ENCODE measurements at regions not wholly inside any gene's neighbourhood (a gene's known extent, or its start where the extent isn't known, plus 50 kb on each side); places are given as distances from the start of the nearest gene placed in this dataset.

- no peak overlapping the region for H4K8ac ChIP-seq (ENCODE audit: extremely low read depth, insufficient read depth, low read length)
- no peak overlapping the region for H2AK5ac ChIP-seq (ENCODE audit: low read depth, low read length)
- no peak overlapping the region for H4K5ac ChIP-seq (ENCODE audit: insufficient read length, low read depth, low read length)
- no peak overlapping the region for H2BK15ac ChIP-seq (ENCODE audit: low read length)
- H2BK12ac ChIP-seq (ENCODE audit: low read depth, low read length): 0 out of 2 replicates have a peak overlapping the region, but pooled peaks have one; percentile 17
- 0 out of 2 replicates have a peak overlapping the region, but pooled peaks have one; percentile 46 for H2AFZ ChIP-seq (ENCODE audit: low read length)
- H3K14ac ChIP-seq (ENCODE audit: insufficient read length): no peak overlapping the region
- H3K79me2 ChIP-seq (ENCODE audit: control insufficient read depth in 1 of 2, insufficient read depth in 2 of 2, low read length in 2 of 2): no peaks in the 10 kb centered on the region
- no peaks in the 10 kb centered on the region for H3K23me2 ChIP-seq (ENCODE audit: low read depth, low read length)
- WGBS, 2 experiments (ENCODE audit: extremely low coverage in 1 of 2, insufficient coverage in 1 of 2, insufficient read length in 1 of 2, insufficient replicate concordance in 2 of 2, low coverage in 1 of 2, low lambda C conversion rate in 2 of 2, missing lambda C conversion rate in 1 of 2): 81% methylated on average over 11 of the region's 11 CpGs; no CpG with 5 or more reads in 1 of the 2 experiments
- no peak overlapping the region for H3K4ac ChIP-seq (replicated peaks; ENCODE audit: insufficient read length, low read depth, low read length)
- DNase-seq (ENCODE audit: low read depth in 1 of 2, low spot score in 2 of 2): no peak
- H3K9me3 ChIP-seq (ENCODE audit: insufficient read depth in 2 of 2, low read depth in 1 of 2, low read length in 1 of 2): no peaks in the 10 kb centered on the region
- no peak overlapping the region for H3K9ac ChIP-seq (replicated peaks in 1 of 4; ENCODE audit: extremely low read depth in 1 of 4, low read depth in 3 of 4, low read length in 3 of 4)
- H2BK20ac ChIP-seq (ENCODE audit: low read length): no peak overlapping the region
- no peak overlapping the region for H3K4me3 ChIP-seq (ENCODE audit: extremely low read depth in 1 of 4, insufficient read depth in 2 of 4, low read depth in 3 of 4, low read length in 4 of 4)
- H3K79me1 ChIP-seq (ENCODE audit: low read depth, low read length): no peaks in the 10 kb centered on the region
- FAIRE-seq: no peak
- H4K20me1 ChIP-seq (replicated peaks in 1 of 2; ENCODE audit: control insufficient read depth in 1 of 2, insufficient read depth in 2 of 2, low read length in 2 of 2): no peaks in the 10 kb centered on the region
- H3K18ac ChIP-seq (ENCODE audit: extremely low read depth, low read length): 0 out of 2 replicates have a peak overlapping the region, but pooled peaks have one; percentile 9
- no peak overlapping the region; the same call in 1 of the 2 replicates for H2BK5ac ChIP-seq (ENCODE audit: low read depth, low read length)
- no peaks in the 10 kb centered on the region for H3K36me3 ChIP-seq (ENCODE audit: control insufficient read depth in 2 of 4, insufficient read depth in 4 of 4, low read length in 3 of 4)
- H2BK120ac ChIP-seq (replicated peaks; ENCODE audit: low read depth, low read length): no peak overlapping the region
- H3K4me1 ChIP-seq (replicated peaks in 1 of 4; ENCODE audit: control insufficient read depth in 3 of 4, insufficient read depth in 4 of 4, low read length in 3 of 4): peaks cover 0 to 7% (median 5%) of the 10 kb centered on the region in 4 experiments; a peak in 3 of 7 replicates
- H3K23ac ChIP-seq (ENCODE audit: insufficient read length): no peak overlapping the region
- H3K27ac ChIP-seq (ENCODE audit: low read depth, low read length): no peak overlapping the region
- no peak overlapping the region for H3K4me2 ChIP-seq (ENCODE audit: insufficient read depth in 1 of 2, low read depth in 2 of 2, low read length in 2 of 2)
- CTCF ChIA-PET (ENCODE audit: partially characterized antibody): interaction anchor here (0.9 kb wide), 1 partner anchor 9 kb away, joined by 5 read pairs; no protein-coding TSS in a partner anchor
- no peaks in the 10 kb centered on the region for H3K27me3 ChIP-seq (replicated peaks in 1 of 4; ENCODE audit: control insufficient read depth in 3 of 4, extremely low read depth in 1 of 4, insufficient read depth in 3 of 4, low read length in 3 of 4)
- POLR2A ChIA-PET (ENCODE audit: partially characterized antibody): no interaction called here
- no peak overlapping the region for H3K56ac ChIP-seq (replicated peaks; ENCODE audit: insufficient read length, low read depth, low read length)
- no peak overlapping the region for H4K91ac ChIP-seq (replicated peaks; ENCODE audit: insufficient read length, low read length)
- no peak for TF ChIP-seq RBBP5 (IDR thresholded peaks at IDR 0.05; ENCODE audit: borderline replicate concordance, low read depth, low read length)
- TF ChIP-seq TEAD4 (IDR thresholded peaks at IDR 0.05; ENCODE audit: low read depth, low read length): no peak
- TF ChIP-seq PHF8 (conservative IDR thresholded peaks at IDR 0.05; ENCODE audit: low read depth, low read length): no peak
- TF ChIP-seq E2F6 (IDR thresholded peaks at IDR 0.05): no peak
- TF ChIP-seq EGR1 (IDR thresholded peaks at IDR 0.05; ENCODE audit: borderline replicate concordance, low read depth, low read length): no peak
- TF ChIP-seq CTCF (IDR thresholded peaks at IDR 0.05; ENCODE audit: control extremely low read depth in 1 of 3, insufficient read depth in 1 of 3, low read depth in 1 of 3, low read length in 3 of 3): no peak
- no peak for TF ChIP-seq SRF (IDR thresholded peaks at IDR 0.05; ENCODE audit: low read depth, low read length)
These were observed 150.7 kb upstream of the SPRED2 start for GRCh38 chr2:65583061-65583460.
